ENCODE measurements at regions not wholly inside any gene's neighbourhood (a gene's known extent, or its start where the extent isn't known, plus 50 kb on each side); places are given as distances from the start of the nearest gene placed in this dataset.
"Not testable (repeated sequence)": the region's sequence is repeated elsewhere in the genome, so short reads cannot be mapped to it uniquely, and the experiment has no call there.

GRCh38 chr7:150139840-150140239, 183.3 kb upstream of the LRRC61 start:
- H3K4me3 ChIP-seq (ENCODE audit: control insufficient read depth in 1 of 2, extremely low read depth in 1 of 2, low read length in 1 of 2); CTCF ChIA-PET; H3K27ac ChIP-seq (ENCODE audit: low read length); H3K4me3 Mint-ChIP-seq; H3K4me1 Mint-ChIP-seq; H3K9me3 Mint-ChIP-seq; H3K27me3 ChIP-seq (replicated peaks in 1 of 2; ENCODE audit: control insufficient read depth in 2 of 2, extremely low read depth in 1 of 2, insufficient read depth in 2 of 2, low read length in 1 of 2); H3K27ac Mint-ChIP-seq; H3K36me3 Mint-ChIP-seq; ATAC-seq (replicated peaks in 1 of 4); H3K27me3 Mint-ChIP-seq; H3K9me3 ChIP-seq; H3K36me3 ChIP-seq (ENCODE audit: control insufficient read depth in 2 of 2, extremely low read depth in 1 of 2, insufficient read depth in 1 of 2, low read length in 1 of 2); H3K4me1 ChIP-seq (ENCODE audit: control insufficient read depth in 1 of 2, extremely low read depth in 1 of 2, insufficient read depth in 2 of 2, low read length in 2 of 2); DNase-seq: not testable (repeated sequence)
- WGBS (ENCODE audit: insufficient coverage): 100% methylated on average over 3 of the region's 5 CpGs
- POLR2A ChIA-PET: interaction anchor here in 1 of 2 donors (0.6 kb wide), 1 partner anchor 92 kb away, joined by 5 read pairs; no protein-coding TSS in a partner anchor

GRCh38 chr7:150141525-150142345, 181.4 kb upstream of the LRRC61 start:
- H3K9me3 Mint-ChIP-seq; DNase-seq; CTCF ChIA-PET; H3K4me1 ChIP-seq (ENCODE audit: control insufficient read depth in 1 of 2, extremely low read depth in 1 of 2, insufficient read depth in 2 of 2, low read length in 2 of 2); H3K36me3 ChIP-seq (ENCODE audit: control insufficient read depth in 2 of 2, extremely low read depth in 1 of 2, insufficient read depth in 1 of 2, low read length in 1 of 2); H3K4me1 Mint-ChIP-seq; H3K27me3 ChIP-seq (replicated peaks in 1 of 2; ENCODE audit: control insufficient read depth in 2 of 2, extremely low read depth in 1 of 2, insufficient read depth in 2 of 2, low read length in 1 of 2); H3K4me3 Mint-ChIP-seq; H3K36me3 Mint-ChIP-seq; H3K27me3 Mint-ChIP-seq; ATAC-seq (replicated peaks in 1 of 4); POLR2A ChIA-PET; H3K27ac ChIP-seq (ENCODE audit: low read length); H3K4me3 ChIP-seq (ENCODE audit: control insufficient read depth in 1 of 2, extremely low read depth in 1 of 2, low read length in 1 of 2); H3K9me3 ChIP-seq; H3K27ac Mint-ChIP-seq: not testable (repeated sequence)
- WGBS (ENCODE audit: insufficient coverage): 80% methylated on average over 1 of the region's 13 CpGs

- H3K27ac ChIP-seq (ENCODE audit: low read length); DNase-seq; H3K27ac Mint-ChIP-seq; H3K4me3 ChIP-seq (ENCODE audit: control insufficient read depth in 1 of 2, extremely low read depth in 1 of 2, low read length in 1 of 2); H3K36me3 ChIP-seq (ENCODE audit: control insufficient read depth in 2 of 2, extremely low read depth in 1 of 2, insufficient read depth in 1 of 2, low read length in 1 of 2); H3K4me1 ChIP-seq (ENCODE audit: control insufficient read depth in 1 of 2, extremely low read depth in 1 of 2, insufficient read depth in 2 of 2, low read length in 2 of 2); H3K27me3 ChIP-seq (replicated peaks in 1 of 2; ENCODE audit: control insufficient read depth in 2 of 2, extremely low read depth in 1 of 2, insufficient read depth in 2 of 2, low read length in 1 of 2); H3K4me1 Mint-ChIP-seq; POLR2A ChIA-PET; H3K9me3 ChIP-seq; H3K36me3 Mint-ChIP-seq; CTCF ChIA-PET; H3K4me3 Mint-ChIP-seq; H3K27me3 Mint-ChIP-seq; H3K9me3 Mint-ChIP-seq; ATAC-seq (replicated peaks in 1 of 4): not testable (repeated sequence)
- WGBS (ENCODE audit: insufficient coverage): no CpG with 5 or more reads among the region's 3 CpGs
These were observed 177.0 kb upstream of the LRRC61 start for GRCh38 chr7:150146124-150146523.

- H3K4me3 Mint-ChIP-seq; CTCF ChIA-PET; H3K36me3 ChIP-seq (ENCODE audit: control insufficient read depth in 2 of 2, extremely low read depth in 1 of 2, insufficient read depth in 1 of 2, low read length in 1 of 2); H3K9me3 Mint-ChIP-seq; H3K27me3 ChIP-seq (replicated peaks in 1 of 2; ENCODE audit: control insufficient read depth in 2 of 2, extremely low read depth in 1 of 2, insufficient read depth in 2 of 2, low read length in 1 of 2); H3K4me3 ChIP-seq (ENCODE audit: control insufficient read depth in 1 of 2, extremely low read depth in 1 of 2, low read length in 1 of 2); H3K36me3 Mint-ChIP-seq; POLR2A ChIA-PET; DNase-seq; H3K4me1 ChIP-seq (ENCODE audit: control insufficient read depth in 1 of 2, extremely low read depth in 1 of 2, insufficient read depth in 2 of 2, low read length in 2 of 2); ATAC-seq (replicated peaks in 1 of 4); H3K27ac ChIP-seq (ENCODE audit: low read length); H3K4me1 Mint-ChIP-seq; H3K9me3 ChIP-seq; H3K27ac Mint-ChIP-seq; H3K27me3 Mint-ChIP-seq: not testable (repeated sequence)
- no CpG with 5 or more reads among the region's 3 CpGs for WGBS (ENCODE audit: insufficient coverage)
These were observed 175.6 kb upstream of the LRRC61 start for GRCh38 chr7:150147524-150147923.

- H3K9me3 ChIP-seq; H3K27ac Mint-ChIP-seq; ATAC-seq (replicated peaks in 1 of 4); H3K4me3 Mint-ChIP-seq; H3K27me3 ChIP-seq (replicated peaks in 1 of 2; ENCODE audit: control insufficient read depth in 2 of 2, extremely low read depth in 1 of 2, insufficient read depth in 2 of 2, low read length in 1 of 2); CTCF ChIA-PET; H3K4me1 Mint-ChIP-seq; H3K4me1 ChIP-seq (ENCODE audit: control insufficient read depth in 1 of 2, extremely low read depth in 1 of 2, insufficient read depth in 2 of 2, low read length in 2 of 2); H3K4me3 ChIP-seq (ENCODE audit: control insufficient read depth in 1 of 2, extremely low read depth in 1 of 2, low read length in 1 of 2); H3K9me3 Mint-ChIP-seq; H3K36me3 ChIP-seq (ENCODE audit: control insufficient read depth in 2 of 2, extremely low read depth in 1 of 2, insufficient read depth in 1 of 2, low read length in 1 of 2); DNase-seq; H3K27ac ChIP-seq (ENCODE audit: low read length); H3K27me3 Mint-ChIP-seq; POLR2A ChIA-PET; H3K36me3 Mint-ChIP-seq: not testable (repeated sequence)
- WGBS (ENCODE audit: insufficient coverage): no CpG with 5 or more reads among the region's 4 CpGs
These were observed 167.1 kb upstream of the LRRC61 start for GRCh38 chr7:150156015-150156414.

GRCh38 chr7:150158696-150159095, 164.5 kb upstream of the LRRC61 start:
- H3K27ac ChIP-seq (ENCODE audit: low read length); H3K36me3 ChIP-seq (ENCODE audit: control insufficient read depth in 2 of 2, extremely low read depth in 1 of 2, insufficient read depth in 1 of 2, low read length in 1 of 2); DNase-seq; H3K4me3 Mint-ChIP-seq; H3K27me3 Mint-ChIP-seq; ATAC-seq (replicated peaks in 1 of 4); H3K4me1 ChIP-seq (ENCODE audit: control insufficient read depth in 1 of 2, extremely low read depth in 1 of 2, insufficient read depth in 2 of 2, low read length in 2 of 2); CTCF ChIA-PET; H3K36me3 Mint-ChIP-seq; H3K27ac Mint-ChIP-seq; H3K27me3 ChIP-seq (replicated peaks in 1 of 2; ENCODE audit: control insufficient read depth in 2 of 2, extremely low read depth in 1 of 2, insufficient read depth in 2 of 2, low read length in 1 of 2); H3K9me3 ChIP-seq; H3K4me1 Mint-ChIP-seq; H3K4me3 ChIP-seq (ENCODE audit: control insufficient read depth in 1 of 2, extremely low read depth in 1 of 2, low read length in 1 of 2); H3K9me3 Mint-ChIP-seq; POLR2A ChIA-PET: not testable (repeated sequence)
- 96% methylated on average over 4 of the region's 15 CpGs for WGBS (ENCODE audit: insufficient coverage)

GRCh38 chr7:150169515-150169914, 153.6 kb upstream of the LRRC61 start:
- WGBS (ENCODE audit: insufficient coverage): no CpG with 5 or more reads among the region's 1 CpG
- H3K4me3 Mint-ChIP-seq; CTCF ChIA-PET; H3K4me3 ChIP-seq (ENCODE audit: control insufficient read depth in 1 of 2, extremely low read depth in 1 of 2, low read length in 1 of 2); H3K36me3 Mint-ChIP-seq; H3K27me3 ChIP-seq (replicated peaks in 1 of 2; ENCODE audit: control insufficient read depth in 2 of 2, extremely low read depth in 1 of 2, insufficient read depth in 2 of 2, low read length in 1 of 2); H3K4me1 Mint-ChIP-seq; DNase-seq; H3K9me3 Mint-ChIP-seq; H3K27ac Mint-ChIP-seq; H3K9me3 ChIP-seq; H3K36me3 ChIP-seq (ENCODE audit: control insufficient read depth in 2 of 2, extremely low read depth in 1 of 2, insufficient read depth in 1 of 2, low read length in 1 of 2); H3K27me3 Mint-ChIP-seq; H3K4me1 ChIP-seq (ENCODE audit: control insufficient read depth in 1 of 2, extremely low read depth in 1 of 2, insufficient read depth in 2 of 2, low read length in 2 of 2); ATAC-seq (replicated peaks in 1 of 4); POLR2A ChIA-PET; H3K27ac ChIP-seq (ENCODE audit: low read length): not testable (repeated sequence)
